Kidney (tissue), 13 donors: ENCODE measurements at regions not wholly inside any gene's neighbourhood (a gene's known extent, or its start where the extent isn't known, plus 50 kb on each side); places are given as distances from the start of the nearest gene placed in this dataset.

Experiments used
- DNase-seq, 5 donors: peaks; one replicate each; pipeline ENCODE4 v3.0.0-alpha.2; 2013 to 2020
- FAIRE-seq: peaks from 2 replicates; lab custom pipeline; 2012; peaks lifted over from hg19 to GRCh38; lab: Jason Lieb, UNC
- H3K27ac ChIP-seq, 2 donors: one replicate each; pipeline ENCODE4 v1.7.0; 2013; ENCODE audit warnings: low read depth in 2 of 2, low read length in 2 of 2, inconsistent platforms in 1 of 2
- H3K27me3 ChIP-seq: one replicate; pipeline ENCODE4 v1.7.1; 2013; ENCODE audit warnings: low read length, inconsistent platforms; ENCODE audit not compliant: control insufficient read depth, insufficient read depth
- H3K36me3 ChIP-seq, 3 donors: one replicate each; pipeline versions ENCODE4 v1.7.0 to v1.7.1; 2013; ENCODE audit warnings: low read length in 3 of 3, control low read depth in 1 of 3, inconsistent platforms in 1 of 3; ENCODE audit not compliant: insufficient read depth in 3 of 3, control insufficient read depth in 2 of 3
- H3K4me1 ChIP-seq, 3 donors: one replicate each; pipeline versions ENCODE4 v1.7.0 to v1.7.1; 2013; ENCODE audit warnings: low read length in 3 of 3, inconsistent platforms in 1 of 3, low read depth in 1 of 3; ENCODE audit not compliant: control insufficient read depth in 2 of 3, insufficient read depth in 2 of 3
- H3K4me3 ChIP-seq, 3 donors: one replicate each; pipeline versions ENCODE4 v1.7.0 to v1.8.1; 2013; ENCODE audit warnings: low read length in 3 of 3, control low read depth in 1 of 3, inconsistent platforms in 1 of 3
- H3K9ac ChIP-seq, 3 donors: one replicate each; pipeline versions ENCODE4 v1.7.0 to v1.7.1; 2013; ENCODE audit warnings: low read length in 3 of 3, control low read depth in 1 of 3, inconsistent platforms in 1 of 3
- H3K9me3 ChIP-seq, 3 donors: one replicate each; pipeline versions ENCODE4 v1.7.0 to v1.7.1; 2013; ENCODE audit warnings: low read length in 3 of 3, control low read depth in 1 of 3, inconsistent platforms in 1 of 3; ENCODE audit not compliant: control insufficient read depth in 2 of 3, insufficient read depth in 1 of 3
- intact Hi-C: fragments of 100-400 bp; cut with DNase I; formaldehyde crosslinking; loops from one replicate; pipeline ENCODE4 v1.11.1; 2022
- TF ChIP-seq, protein P1 (sequence below): IDR thresholded peaks from 3 replicates; pipeline ENCODE4 v1.5.1; 2012; ENCODE audit warnings: mild to moderate bottlenecking, moderate library complexity, borderline replicate concordance; ENCODE audit not compliant: insufficient read depth; ENCODE audit errors: extremely low read depth
- donor health status: control.
- donor health status: control.
- donor health status: control.
- donor health status: control.
- donor health status: control.
- donor health status: DM: yes; HTN: yes; CAD: no.
- donor health status: Normal renal cell carcinoma (clear cell type).

DNA sequence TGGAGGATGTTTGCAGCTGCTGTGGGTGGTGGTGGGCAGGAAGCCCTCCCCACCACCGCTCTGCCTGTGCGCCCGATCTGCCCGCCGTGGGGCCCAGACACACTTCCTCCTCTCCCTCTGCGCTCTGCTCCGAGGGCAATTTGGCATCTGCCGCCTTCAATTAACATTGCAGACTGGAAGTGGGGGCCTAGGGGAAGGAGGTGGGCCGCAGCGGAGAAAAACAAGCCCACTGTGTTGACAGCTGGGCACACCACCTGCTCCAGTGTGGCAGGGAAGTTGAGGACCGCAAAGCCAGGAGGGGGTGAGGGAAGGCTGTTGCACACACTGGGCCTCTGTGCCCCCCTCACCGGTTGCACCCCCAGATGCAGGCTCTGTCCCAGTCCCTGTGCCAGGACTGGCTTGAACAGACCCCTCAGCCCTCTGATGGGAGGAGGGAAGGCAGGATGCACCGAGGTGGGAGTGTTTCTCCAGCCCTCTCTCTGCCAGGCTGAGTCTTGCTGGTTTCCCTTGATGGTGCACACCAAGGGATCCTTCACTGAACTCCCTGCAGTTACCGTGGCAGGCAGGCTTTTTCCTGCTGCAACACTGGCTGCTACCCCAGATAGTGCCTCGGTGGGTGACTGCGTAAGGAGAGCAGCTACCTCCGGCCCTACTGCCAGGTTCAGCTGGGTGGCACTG, 72.8 kb upstream of the MED9 start:
- no peak overlapping the region for H3K9ac ChIP-seq
- no peak for FAIRE-seq

DNA sequence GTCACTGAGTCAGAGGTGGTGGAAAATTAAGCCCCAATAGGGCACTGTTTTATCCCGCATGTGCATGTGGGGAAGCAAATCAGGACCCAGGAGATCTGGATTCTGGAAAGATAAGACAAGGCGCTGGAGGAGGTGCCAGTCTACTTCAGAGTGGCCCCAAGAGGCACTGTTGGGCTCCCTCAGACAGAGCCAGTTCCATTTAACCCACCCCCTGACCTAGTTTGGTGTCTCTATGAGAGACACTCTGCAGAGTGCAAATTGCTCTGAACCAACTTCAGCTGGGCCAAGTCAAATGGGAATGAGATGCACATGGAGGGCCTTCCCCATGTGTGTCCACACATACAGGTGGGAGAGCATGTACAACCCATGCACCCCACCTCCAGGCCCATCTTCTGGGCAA, 71.1 kb upstream of the MED9 start:
- Histone ChIP-seq H3K4me1 (no peaks in the 10 kb centered on the region), H3K27me3 (no peaks in the 10 kb centered on the region), H3K36me3 (no peaks in the 10 kb centered on the region), H3K4me3 (no peak overlapping the region), H3K9me3 (no peaks in the 10 kb centered on the region), H3K27ac (no peak overlapping the region), H3K9ac (no peak overlapping the region)
- intact Hi-C loops = no loop called here
- FAIRE-seq = no peak
- TF ChIP-seq, protein P1, sequence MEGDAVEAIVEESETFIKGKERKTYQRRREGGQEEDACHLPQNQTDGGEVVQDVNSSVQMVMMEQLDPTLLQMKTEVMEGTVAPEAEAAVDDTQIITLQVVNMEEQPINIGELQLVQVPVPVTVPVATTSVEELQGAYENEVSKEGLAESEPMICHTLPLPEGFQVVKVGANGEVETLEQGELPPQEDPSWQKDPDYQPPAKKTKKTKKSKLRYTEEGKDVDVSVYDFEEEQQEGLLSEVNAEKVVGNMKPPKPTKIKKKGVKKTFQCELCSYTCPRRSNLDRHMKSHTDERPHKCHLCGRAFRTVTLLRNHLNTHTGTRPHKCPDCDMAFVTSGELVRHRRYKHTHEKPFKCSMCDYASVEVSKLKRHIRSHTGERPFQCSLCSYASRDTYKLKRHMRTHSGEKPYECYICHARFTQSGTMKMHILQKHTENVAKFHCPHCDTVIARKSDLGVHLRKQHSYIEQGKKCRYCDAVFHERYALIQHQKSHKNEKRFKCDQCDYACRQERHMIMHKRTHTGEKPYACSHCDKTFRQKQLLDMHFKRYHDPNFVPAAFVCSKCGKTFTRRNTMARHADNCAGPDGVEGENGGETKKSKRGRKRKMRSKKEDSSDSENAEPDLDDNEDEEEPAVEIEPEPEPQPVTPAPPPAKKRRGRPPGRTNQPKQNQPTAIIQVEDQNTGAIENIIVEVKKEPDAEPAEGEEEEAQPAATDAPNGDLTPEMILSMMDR = no peak
- no peak for DNase-seq

More for the DNA sequence above, 72.8 kb upstream of the MED9 start:
- Histone ChIP-seq H3K27ac (no peak overlapping the region), H3K36me3 (no peaks in the 10 kb centered on the region), H3K4me3 (no peak overlapping the region), H3K9me3 (no peaks in the 10 kb centered on the region), H3K27me3 (no peaks in the 10 kb centered on the region), H3K4me1 (no peaks in the 10 kb centered on the region)
- intact Hi-C loops = no loop called here
- TF ChIP-seq, protein P1 = no peak
- peak in 4 of 5 donors; percentile 26 to 53 (median 44) for DNase-seq

DNA sequence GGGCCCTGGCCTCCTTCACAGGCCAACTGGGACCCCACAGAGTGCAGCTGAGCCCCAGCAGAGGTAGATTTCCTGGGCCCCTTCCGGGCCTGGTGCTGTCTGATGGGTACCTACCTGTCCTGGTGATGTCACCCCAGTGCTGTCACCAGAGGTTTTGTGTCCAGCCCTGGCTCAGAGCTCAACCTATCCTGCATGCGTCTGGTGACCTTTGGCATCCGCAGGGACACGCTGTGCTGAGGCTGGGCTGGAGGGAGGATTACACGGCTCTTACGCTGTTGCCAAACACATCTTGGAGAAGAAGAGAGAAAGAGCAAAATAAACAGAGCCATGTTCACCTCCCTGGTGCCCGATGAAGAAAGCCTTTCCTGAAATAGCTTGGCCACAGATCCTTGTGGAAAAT, 70.6 kb upstream of the MED9 start:
- no peaks in the 10 kb centered on the region for H3K4me1 ChIP-seq
- DNase-seq (no peak), FAIRE-seq (no peak)
- no peak overlapping the region for H3K27ac ChIP-seq
- TF ChIP-seq, protein P1 = no peak
- H3K4me3 ChIP-seq = no peak overlapping the region
- no peaks in the 10 kb centered on the region for H3K36me3 ChIP-seq
- H3K9me3 ChIP-seq = no peaks in the 10 kb centered on the region
- no peak overlapping the region for H3K9ac ChIP-seq
- no peaks in the 10 kb centered on the region for H3K27me3 ChIP-seq
- intact Hi-C loops = no loop called here
